IgD-negative memory B cell (primary cell): ENCODE measurements at regions not wholly inside any gene's neighbourhood (a gene's known extent, or its start where the extent isn't known, plus 50 kb on each side); places are given as distances from the start of the nearest gene placed in this dataset.

ENCODE experiments used
- H3K27ac Mint-ChIP-seq, 3 donors: one replicate each; pipeline ENCODE4 v1.8.0; 2020 to 2022; ENCODE audit warnings: mild to moderate bottlenecking in 3 of 3, mixed read lengths in 3 of 3, moderate library complexity in 1 of 3
- H3K27me3 Mint-ChIP-seq: one replicate; pipeline ENCODE4 v1.8.0; 2021; ENCODE audit warnings: mixed read lengths
- H3K36me3 Mint-ChIP-seq: one replicate; pipeline ENCODE4 v1.8.0; 2020; ENCODE audit warnings: mild to moderate bottlenecking, mixed read lengths
- H3K4me1 Mint-ChIP-seq, 3 donors: one replicate each; pipeline ENCODE4 v1.8.0; 2020 to 2022; ENCODE audit warnings: mixed read lengths in 3 of 3, mild to moderate bottlenecking in 1 of 3
- H3K4me3 Mint-ChIP-seq, 4 donors: one replicate each; pipeline ENCODE4 v1.8.0; 2020 to 2022; ENCODE audit warnings: mild to moderate bottlenecking in 4 of 4, mixed read lengths in 4 of 4, moderate library complexity in 3 of 4
- H3K9me3 Mint-ChIP-seq, 3 donors: one replicate each; pipeline ENCODE4 v1.8.0; 2020 to 2021; ENCODE audit warnings: mixed read lengths in 3 of 3, mild to moderate bottlenecking in 1 of 3

- no peaks in the 10 kb centered on the region for H3K4me1 Mint-ChIP-seq
- no peak overlapping the region for H3K4me3 Mint-ChIP-seq
- peaks cover 0 to 4% (median 4%) of the 10 kb centered on the region in 3 donors for H3K9me3 Mint-ChIP-seq
- peaks cover 8% of the 10 kb centered on the region for H3K27me3 Mint-ChIP-seq
- H3K36me3 Mint-ChIP-seq: peaks cover 2% of the 10 kb centered on the region
- H3K27ac Mint-ChIP-seq: no peak overlapping the region
Measured at GRCh38 chr9:79256691-79257213, 315.0 kb upstream of the TLE4 start.

GRCh38 chr9:79257228-79257781 lies 314.5 kb upstream of the TLE4 start:
- no peak overlapping the region for H3K27ac Mint-ChIP-seq
- peaks cover 2% of the 10 kb centered on the region for H3K36me3 Mint-ChIP-seq
- H3K4me3 Mint-ChIP-seq: no peak overlapping the region
- peaks cover 8% of the 10 kb centered on the region for H3K27me3 Mint-ChIP-seq
- peaks cover 0 to 7% (median 4%) of the 10 kb centered on the region in 3 donors for H3K9me3 Mint-ChIP-seq
- no peaks in the 10 kb centered on the region for H3K4me1 Mint-ChIP-seq

DNA sequence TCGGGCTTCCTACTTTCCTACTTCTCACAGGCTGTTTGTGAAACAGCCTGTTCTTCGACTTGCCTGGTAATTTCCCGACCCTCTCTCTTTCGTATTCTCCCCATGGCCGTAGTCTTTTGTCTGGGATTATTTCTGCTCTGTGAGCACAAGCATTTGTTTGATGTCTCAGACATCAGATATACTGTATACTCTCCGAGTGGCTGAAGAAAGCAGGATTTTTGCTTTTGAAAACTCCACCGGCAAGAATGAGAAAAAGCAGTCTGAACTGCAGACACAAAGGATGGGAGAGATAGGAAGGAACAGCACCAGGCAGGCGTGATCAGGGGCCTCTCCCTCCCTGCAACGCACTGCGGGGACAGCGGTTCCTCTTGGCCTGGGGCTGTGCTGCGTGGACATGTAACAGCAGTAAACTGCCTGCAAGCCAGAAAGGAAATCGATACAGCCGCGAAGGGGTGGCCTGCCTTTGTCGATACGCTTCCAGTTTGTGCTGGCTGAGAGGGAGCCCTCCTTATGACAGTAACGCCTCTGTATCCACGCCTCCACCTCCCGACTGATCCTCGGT lies 313.9 kb upstream of the TLE4 start:
- Mint-ChIP-seq H3K4me1 (no peaks in the 10 kb centered on the region), H3K4me3 (no peak overlapping the region), H3K27me3 (peaks cover 12% of the 10 kb centered on the region), H3K27ac (no peak overlapping the region), H3K9me3 (peaks cover 0 to 8% (median 7%) of the 10 kb centered on the region in 3 donors), H3K36me3 (peaks cover 2% of the 10 kb centered on the region)

GRCh38 chr9:79259858-79260257 lies 311.9 kb upstream of the TLE4 start:
- peaks cover 0 to 10% (median 8%) of the 10 kb centered on the region in 3 donors for H3K9me3 Mint-ChIP-seq
- H3K27me3 Mint-ChIP-seq: peaks cover 20% of the 10 kb centered on the region
- H3K27ac Mint-ChIP-seq: no peak overlapping the region
- H3K36me3 Mint-ChIP-seq: peaks cover 2% of the 10 kb centered on the region
- no peak overlapping the region for H3K4me3 Mint-ChIP-seq
- H3K4me1 Mint-ChIP-seq: no peaks in the 10 kb centered on the region

- H3K36me3 Mint-ChIP-seq: peaks cover 2% of the 10 kb centered on the region
- H3K9me3 Mint-ChIP-seq: peaks cover 0 to 10% (median 8%) of the 10 kb centered on the region in 3 donors
- H3K4me1 Mint-ChIP-seq: peaks cover 0 to 2% (median 0%) of the 10 kb centered on the region in 3 donors
- peaks cover 22% of the 10 kb centered on the region for H3K27me3 Mint-ChIP-seq
- H3K27ac Mint-ChIP-seq: no peak overlapping the region
- no peak overlapping the region for H3K4me3 Mint-ChIP-seq
Measured at GRCh38 chr9:79263628-79264027, 308.1 kb upstream of the TLE4 start.

- no peaks in the 10 kb centered on the region for H3K36me3 Mint-ChIP-seq
- no peak overlapping the region for H3K27ac Mint-ChIP-seq
- peaks cover 0 to 6% (median 4%) of the 10 kb centered on the region in 3 donors for H3K9me3 Mint-ChIP-seq
- peaks cover 0 to 2% (median 0%) of the 10 kb centered on the region in 3 donors for H3K4me1 Mint-ChIP-seq
- peaks cover 19% of the 10 kb centered on the region for H3K27me3 Mint-ChIP-seq
- H3K4me3 Mint-ChIP-seq: no peak overlapping the region
Measured at GRCh38 chr9:79264041-79264440, 307.7 kb upstream of the TLE4 start.

GRCh38 chr9:79264511-79265355 lies 307.0 kb upstream of the TLE4 start:
- peaks cover 0 to 2% (median 0%) of the 10 kb centered on the region in 3 donors for H3K4me1 Mint-ChIP-seq
- no peak overlapping the region for H3K27ac Mint-ChIP-seq
- H3K9me3 Mint-ChIP-seq: peaks cover 0 to 6% (median 4%) of the 10 kb centered on the region in 3 donors
- no peak overlapping the region for H3K4me3 Mint-ChIP-seq
- no peaks in the 10 kb centered on the region for H3K36me3 Mint-ChIP-seq
- peaks cover 17% of the 10 kb centered on the region for H3K27me3 Mint-ChIP-seq

DNA sequence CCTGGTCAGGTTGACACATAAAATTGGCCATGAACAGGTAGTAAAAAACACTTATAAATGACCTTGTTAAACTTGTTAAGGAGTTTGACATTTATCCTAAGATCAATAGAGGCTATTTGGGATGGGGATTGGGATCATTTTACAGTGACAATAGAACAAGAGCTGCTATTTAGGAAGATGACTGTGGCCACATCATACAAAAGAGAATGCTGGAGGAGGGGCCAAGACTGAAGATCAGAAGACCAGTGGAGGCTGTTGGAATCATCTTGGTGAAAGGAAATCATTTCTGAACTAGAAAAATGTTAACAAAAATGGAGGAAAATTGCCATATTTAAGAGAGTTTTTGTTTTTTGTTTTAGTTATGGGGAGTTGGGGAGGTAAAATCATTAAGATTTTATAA lies 304.8 kb upstream of the TLE4 start:
- Mint-ChIP-seq H3K27me3 (peaks cover 14% of the 10 kb centered on the region), H3K27ac (no peak overlapping the region), H3K4me3 (no peak overlapping the region), H3K9me3 (peaks cover 0 to 5% (median 4%) of the 10 kb centered on the region in 3 donors), H3K36me3 (no peaks in the 10 kb centered on the region), H3K4me1 (peaks cover 0 to 2% (median 0%) of the 10 kb centered on the region in 3 donors)

GRCh38 chr9:79268806-79269205 lies 303.0 kb upstream of the TLE4 start:
- Mint-ChIP-seq H3K9me3 (no peaks in the 10 kb centered on the region), H3K27ac (no peak overlapping the region), H3K27me3 (peaks cover 7% of the 10 kb centered on the region), H3K4me3 (no peak overlapping the region), H3K4me1 (peaks cover 0 to 2% (median 0%) of the 10 kb centered on the region in 3 donors), H3K36me3 (no peaks in the 10 kb centered on the region)

DNA sequence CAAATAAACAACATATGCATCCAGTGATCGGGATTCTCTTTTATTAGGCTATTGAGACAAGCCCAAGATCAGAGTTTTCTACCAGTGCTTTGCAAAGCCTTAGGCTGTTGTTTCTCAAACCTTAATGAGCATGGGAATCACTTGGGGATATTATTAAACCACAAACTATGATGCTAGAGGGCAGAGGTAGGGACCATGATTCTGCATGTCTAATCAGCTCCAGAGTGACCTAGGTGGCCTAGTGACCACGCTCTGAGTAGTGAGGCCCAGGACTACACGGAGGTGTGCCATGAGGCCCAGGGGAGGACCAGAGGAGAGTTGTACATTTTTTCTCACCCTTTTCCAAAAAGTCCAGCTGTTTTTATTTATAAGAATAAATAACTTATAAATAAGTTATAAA lies 298.5 kb upstream of the TLE4 start:
- Mint-ChIP-seq H3K4me3 (no peak overlapping the region), H3K9me3 (no peaks in the 10 kb centered on the region), H3K4me1 (no peaks in the 10 kb centered on the region), H3K36me3 (peaks cover 2% of the 10 kb centered on the region), H3K27ac (no peak overlapping the region), H3K27me3 (no peaks in the 10 kb centered on the region)

GRCh38 chr9:79279356-79279755 lies 292.4 kb upstream of the TLE4 start:
- no peaks in the 10 kb centered on the region for H3K9me3 Mint-ChIP-seq
- no peak overlapping the region for H3K4me3 Mint-ChIP-seq
- H3K36me3 Mint-ChIP-seq: peaks cover 2% of the 10 kb centered on the region
- peak overlapping the region in 1 of 3 donors; percentile 54 for H3K27ac Mint-ChIP-seq
- peaks cover 2% of the 10 kb centered on the region for H3K27me3 Mint-ChIP-seq
- H3K4me1 Mint-ChIP-seq: no peaks in the 10 kb centered on the region

DNA sequence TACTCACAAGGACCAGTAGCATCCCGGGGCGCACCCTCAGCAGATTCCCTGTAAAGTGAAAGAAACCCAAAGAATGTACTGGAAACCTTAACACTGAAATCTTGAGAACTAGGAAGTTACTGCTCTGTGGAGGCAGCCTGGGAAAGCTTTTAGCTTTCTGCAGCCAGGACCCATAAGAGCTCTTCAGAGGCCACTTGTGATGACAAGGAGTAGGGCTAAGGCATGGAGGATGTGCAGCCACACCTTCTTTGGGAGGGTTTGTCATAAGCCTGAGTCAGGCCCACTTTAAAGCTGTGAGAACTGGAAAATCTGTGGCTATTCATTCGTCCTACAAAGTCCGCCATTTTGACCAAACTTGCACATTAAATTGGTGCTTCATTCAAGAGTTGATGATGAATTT lies 291.1 kb upstream of the TLE4 start:
- Mint-ChIP-seq H3K4me3 (no peak overlapping the region), H3K4me1 (no peaks in the 10 kb centered on the region), H3K27me3 (peaks cover 2% of the 10 kb centered on the region)

GRCh38 chr9:79284081-79284480 lies 287.7 kb upstream of the TLE4 start:
- H3K36me3 Mint-ChIP-seq: no peaks in the 10 kb centered on the region
- H3K4me3 Mint-ChIP-seq: no peak overlapping the region
- H3K9me3 Mint-ChIP-seq: no peaks in the 10 kb centered on the region
- H3K27me3 Mint-ChIP-seq: peaks cover 2% of the 10 kb centered on the region
- no peak overlapping the region for H3K27ac Mint-ChIP-seq
- H3K4me1 Mint-ChIP-seq: no peaks in the 10 kb centered on the region

More for the DNA sequence above, 291.1 kb upstream of the TLE4 start:
- Mint-ChIP-seq H3K9me3 (no peaks in the 10 kb centered on the region), H3K27ac (no peak overlapping the region), H3K36me3 (peaks cover 2% of the 10 kb centered on the region)

DNA sequence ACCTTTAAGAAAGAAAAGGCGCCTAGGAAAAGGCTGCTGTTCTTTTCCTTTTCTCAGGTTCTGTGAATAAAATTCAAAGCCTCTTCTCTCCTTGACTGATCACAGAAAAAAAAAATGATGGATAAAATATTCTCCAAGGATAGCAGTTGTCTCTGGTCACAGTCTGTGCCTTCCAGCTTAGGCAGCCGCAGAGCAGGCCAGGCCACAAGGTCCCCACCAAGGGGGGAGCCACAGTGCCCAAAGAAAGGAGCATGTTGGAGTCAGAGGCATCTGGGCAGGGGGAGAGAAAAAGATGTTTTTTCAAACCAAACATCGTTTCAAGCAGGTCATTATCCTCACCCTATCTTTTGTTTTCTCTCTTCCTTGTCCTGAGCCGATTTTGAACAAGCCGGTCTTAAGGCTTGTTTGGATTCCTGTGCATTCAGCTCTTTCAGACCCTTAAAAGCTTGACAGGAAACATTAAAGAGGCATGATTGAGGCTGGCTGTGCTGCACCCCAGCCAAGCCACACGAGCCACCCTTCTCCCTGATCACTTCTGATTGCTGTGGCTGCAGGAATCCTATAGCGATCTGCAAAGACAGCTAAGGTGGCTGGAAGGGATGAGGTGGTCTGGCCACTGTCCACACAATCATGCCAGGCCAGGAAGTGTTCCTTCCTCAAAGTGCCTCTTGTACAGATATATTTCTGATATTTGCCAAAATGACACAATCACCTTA lies 284.6 kb upstream of the TLE4 start:
- Mint-ChIP-seq H3K4me3 (no peak overlapping the region), H3K9me3 (no peaks in the 10 kb centered on the region), H3K27me3 (no peaks in the 10 kb centered on the region), H3K4me1 (no peaks in the 10 kb centered on the region), H3K27ac (no peak overlapping the region), H3K36me3 (no peaks in the 10 kb centered on the region)
